CD4-positive, alpha-beta T cell treated with Interleukin-6 at 100 ng/mL for 8 hours (primary cell): ENCODE measurements at regions not wholly inside any gene's neighbourhood (a gene's known extent, or its start where the extent isn't known, plus 50 kb on each side); places are given as distances from the start of the nearest gene placed in this dataset.

ENCODE experiments used
- DNase-seq: peaks from one replicate; pipeline ENCODE4 v3.0.0-alpha.2; 2020; ENCODE audit warnings: mixed read lengths, low spot score

DNA sequence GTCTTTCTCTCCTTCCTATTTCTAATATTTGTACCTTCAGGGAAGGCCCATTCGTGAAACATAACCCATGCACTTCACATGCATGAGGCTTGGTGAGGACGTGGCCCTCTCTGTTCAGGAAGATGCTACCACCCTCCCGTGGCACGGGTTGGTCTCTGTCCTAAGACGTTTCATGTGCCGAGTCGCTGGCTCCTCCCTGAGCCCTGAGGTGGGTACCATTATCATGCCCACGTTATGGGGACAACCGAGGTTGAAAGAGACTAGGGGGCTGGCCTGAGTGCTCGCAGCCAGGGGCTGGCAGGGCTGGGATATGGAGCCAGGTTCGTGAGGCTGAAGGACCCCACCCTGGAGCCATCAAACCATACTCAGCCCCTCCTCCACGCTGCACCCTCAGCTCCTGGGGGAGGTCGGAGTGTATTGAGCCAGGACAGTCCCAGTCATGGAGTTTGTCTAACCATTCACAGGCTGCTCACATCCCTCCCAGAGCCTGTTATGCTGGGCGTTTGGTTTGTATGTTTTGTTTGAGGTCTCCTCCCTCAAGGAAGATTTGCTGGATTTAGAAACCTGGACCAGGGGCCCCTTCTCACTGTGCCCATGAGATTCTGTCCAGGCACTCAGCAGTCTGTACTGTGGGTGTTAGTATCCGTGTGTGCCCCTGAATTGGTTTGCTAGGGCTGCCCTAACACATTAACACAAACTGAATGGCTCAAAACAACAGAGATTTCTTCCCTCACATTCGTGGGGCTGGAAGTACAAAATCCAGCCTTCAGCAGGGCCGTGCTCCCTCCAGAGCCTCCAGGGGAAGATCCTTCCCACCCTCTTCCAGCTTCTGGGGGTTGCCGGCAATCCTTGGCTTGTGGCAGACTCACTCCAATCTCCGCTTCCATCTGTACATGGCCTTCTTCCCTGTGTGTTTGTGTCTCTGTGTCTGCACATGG lies 88.3 kb downstream of the ANKRD60 start:
- no peak for DNase-seq

DNA sequence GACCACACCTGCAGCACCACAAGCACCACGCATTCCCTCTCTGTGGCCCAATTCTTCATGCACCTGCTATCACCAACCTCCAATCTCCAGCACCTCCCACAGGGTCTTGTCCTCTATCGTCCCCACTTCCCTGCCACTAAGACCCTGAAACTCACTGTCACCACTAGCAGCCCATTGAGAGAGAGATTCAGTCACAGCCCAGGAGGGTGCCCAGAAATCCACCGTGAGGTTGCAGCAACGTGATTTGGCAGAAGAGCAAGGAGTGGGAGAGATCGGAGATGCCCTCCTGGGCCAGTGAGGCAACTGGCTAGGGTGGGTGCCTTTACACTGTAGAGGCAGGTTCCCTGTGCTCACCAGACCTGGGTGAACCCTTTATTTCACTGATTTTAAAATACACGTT lies 90.1 kb downstream of the ANKRD60 start:
- no peak for DNase-seq

- DNase-seq, result no peak
These were observed 90.7 kb downstream of the ANKRD60 start for GRCh38 chr20:58137651-58138265.

DNA sequence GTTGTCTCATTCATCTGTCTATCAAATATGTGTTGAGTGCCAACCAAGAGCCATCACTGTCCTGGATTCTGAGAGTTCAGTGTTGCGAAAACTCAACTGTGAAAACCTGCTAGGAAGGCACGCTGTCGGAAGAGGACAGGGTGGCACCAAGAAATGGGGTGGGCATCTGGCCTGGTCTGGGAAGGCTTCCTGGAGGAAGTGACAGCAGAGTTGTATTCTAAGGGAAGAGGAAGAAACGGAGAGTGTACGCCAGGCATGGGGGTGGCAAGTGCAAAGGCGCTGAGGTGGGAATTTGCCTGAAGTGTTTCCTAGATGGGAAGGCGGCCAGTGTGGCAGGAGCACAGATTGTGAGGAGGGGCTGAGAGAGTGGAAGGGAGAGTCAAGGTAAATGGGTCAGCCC lies 91.2 kb downstream of the ANKRD60 start:
- no peak for DNase-seq

- no peak for DNase-seq
These were observed 92.3 kb downstream of the ANKRD60 start for GRCh38 chr20:58136149-58136484.

DNA sequence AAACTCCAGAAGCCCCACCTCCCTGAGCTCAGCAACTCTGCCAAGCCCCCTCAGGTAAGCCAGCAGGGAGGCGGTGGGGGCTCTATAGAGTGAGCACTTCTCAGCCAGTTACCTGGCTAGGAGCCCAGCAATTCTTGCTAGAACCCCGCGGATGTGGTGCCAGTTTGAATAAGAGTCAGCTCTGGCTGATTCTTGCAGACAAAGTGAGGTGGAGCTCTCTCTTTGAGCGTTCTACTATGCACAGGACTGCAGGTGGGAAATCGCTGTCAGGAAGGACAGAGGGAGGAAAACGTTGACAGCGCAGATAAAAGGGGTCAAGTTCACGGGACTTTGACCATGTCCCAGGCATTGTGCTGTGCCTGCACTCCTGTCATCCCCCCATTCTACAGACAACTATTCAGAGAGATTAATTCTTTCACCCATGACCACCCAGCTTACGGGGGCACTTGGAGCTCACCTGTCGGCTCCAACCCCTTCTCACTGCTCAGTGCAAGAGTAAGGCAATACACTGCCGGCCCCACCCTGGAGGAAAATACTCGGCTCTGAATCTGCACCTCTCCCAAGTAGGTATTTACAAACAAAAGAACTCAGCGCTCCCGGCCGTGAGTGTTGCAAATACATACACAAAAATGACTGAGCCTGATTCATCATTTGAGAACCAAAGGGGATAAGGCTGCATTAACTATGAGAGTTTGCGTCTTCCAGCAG lies 92.9 kb downstream of the ANKRD60 start:
- no peak for DNase-seq

- no peak for DNase-seq
These were observed 95.2 kb downstream of the ANKRD60 start for GRCh38 chr20:58133020-58133808.

DNA sequence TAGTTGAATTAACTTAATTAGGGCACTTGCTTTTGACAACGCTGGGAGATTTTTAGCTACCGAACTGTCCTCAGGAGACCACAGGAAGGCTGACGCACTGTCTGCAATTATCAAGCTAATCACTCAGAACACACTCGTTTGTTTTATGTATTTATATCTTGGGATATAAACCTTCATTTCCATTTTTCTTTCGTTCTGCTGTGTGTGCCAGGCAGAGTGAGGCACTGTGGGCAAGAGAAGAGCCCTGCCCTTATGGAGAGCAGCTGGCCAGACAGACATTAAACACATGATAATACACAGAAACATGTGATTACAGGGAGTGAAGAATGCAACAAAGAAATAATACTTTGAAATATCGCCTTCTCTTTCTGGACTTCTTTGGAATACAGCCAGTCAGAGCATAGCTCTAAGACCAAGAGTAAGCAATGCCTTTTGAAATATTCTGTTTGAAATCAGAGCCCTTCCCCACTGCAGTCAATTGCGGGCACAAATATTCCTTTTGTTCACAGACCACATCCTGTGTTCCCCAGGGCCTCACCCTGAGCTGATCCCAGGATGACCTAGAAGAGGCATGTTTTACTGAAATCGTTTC lies 96.8 kb downstream of the ANKRD60 start:
- no peak for DNase-seq

- no peak for DNase-seq
These were observed 97.3 kb downstream of the ANKRD60 start for GRCh38 chr20:58131151-58131550.

- DNase-seq, result no peak
These were observed 97.9 kb downstream of the ANKRD60 start for GRCh38 chr20:58130581-58130980.

- DNase-seq, result no peak
These were observed 98.3 kb downstream of the ANKRD60 start for GRCh38 chr20:58130156-58130555.

DNA sequence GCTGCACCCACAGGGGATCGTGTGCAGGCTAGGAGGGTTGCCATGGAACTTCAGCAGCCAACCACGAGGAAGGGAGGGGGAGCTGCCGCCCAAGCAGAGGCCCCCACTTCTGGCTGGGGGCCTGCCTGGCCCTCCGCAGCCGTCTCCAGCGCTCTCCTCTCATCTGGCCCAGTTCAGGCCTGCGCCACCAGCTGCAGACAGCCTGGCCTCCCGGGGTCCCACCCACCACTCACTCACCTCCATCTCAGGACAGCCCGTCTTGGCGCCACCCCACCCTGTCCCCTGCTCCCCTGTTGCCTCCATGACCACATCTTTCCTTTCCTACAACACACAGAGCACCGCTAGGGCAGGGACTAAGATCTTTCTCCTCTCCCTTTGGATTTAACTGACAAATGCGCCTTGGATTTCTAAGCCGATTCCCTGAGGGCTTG lies 98.7 kb downstream of the ANKRD60 start:
- no peak for DNase-seq

- DNase-seq, result no peak
These were observed 99.5 kb downstream of the ANKRD60 start for GRCh38 chr20:58128635-58129625.

- DNase-seq, result no peak
These were observed 100.7 kb downstream of the ANKRD60 start for GRCh38 chr20:58127701-58128111.

- DNase-seq, result no peak
These were observed 102.7 kb downstream of the ANKRD60 start for GRCh38 chr20:58125726-58126125.

DNA sequence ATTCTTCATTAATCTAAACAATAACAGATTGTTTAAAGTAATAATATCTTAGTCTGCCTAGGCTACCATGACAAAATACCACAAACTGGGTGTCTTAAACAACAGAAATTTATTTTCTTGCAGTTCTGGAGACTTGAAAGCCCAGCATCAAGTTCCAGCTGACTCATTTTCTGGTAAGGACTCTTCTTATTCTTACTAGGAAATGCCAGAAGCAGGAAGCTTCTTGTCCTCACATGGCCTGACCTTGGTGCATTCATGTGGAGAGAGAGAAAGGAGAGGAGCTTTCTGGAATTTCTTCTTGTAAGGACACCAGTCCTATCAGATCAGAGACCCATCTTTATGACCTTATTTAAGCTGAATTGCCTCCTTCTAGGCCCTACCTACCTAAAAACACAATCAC lies 110.5 kb downstream of the ANKRD60 start:
- DNase-seq, result no peak

DNA sequence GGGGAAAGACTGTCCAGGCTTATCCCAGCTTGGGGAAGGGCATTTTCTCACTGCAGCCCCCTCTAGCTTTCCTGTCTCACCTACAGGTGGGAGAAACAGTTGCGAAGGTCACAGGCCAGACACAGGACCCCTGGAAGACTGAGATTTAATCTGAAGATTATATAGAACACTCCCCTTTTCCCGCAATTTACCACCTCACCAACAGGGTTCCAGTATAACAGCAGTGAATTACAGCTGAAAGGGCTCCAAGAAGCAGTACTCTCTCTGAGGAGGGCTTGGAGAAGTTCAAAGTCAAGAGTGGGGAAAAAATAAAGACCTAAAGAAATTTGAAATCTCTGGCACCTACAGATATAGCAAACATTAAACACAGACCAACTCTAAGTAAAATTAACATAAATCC lies 111.9 kb downstream of the ANKRD60 start:
- DNase-seq, result no peak

DNA sequence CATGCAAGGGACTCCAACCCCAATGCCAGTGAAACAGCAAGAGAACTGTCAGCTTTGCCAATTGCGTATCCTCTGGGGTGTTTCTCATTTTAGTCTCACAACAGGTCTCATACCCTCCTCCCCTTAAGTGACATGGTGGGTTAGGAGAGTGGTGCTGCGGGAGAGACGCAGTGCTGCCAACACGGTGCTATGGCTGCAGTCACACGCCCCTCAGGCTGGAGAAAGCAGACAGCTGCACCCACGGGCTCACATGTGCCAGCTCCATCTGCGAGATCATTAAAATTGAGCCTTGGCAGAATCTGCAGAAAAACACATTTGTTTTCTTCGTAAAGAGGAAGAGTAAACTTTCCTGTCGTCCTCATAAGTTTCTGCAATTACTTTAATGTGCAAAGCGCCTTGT lies 114.7 kb downstream of the ANKRD60 start:
- DNase-seq, result no peak

DNA sequence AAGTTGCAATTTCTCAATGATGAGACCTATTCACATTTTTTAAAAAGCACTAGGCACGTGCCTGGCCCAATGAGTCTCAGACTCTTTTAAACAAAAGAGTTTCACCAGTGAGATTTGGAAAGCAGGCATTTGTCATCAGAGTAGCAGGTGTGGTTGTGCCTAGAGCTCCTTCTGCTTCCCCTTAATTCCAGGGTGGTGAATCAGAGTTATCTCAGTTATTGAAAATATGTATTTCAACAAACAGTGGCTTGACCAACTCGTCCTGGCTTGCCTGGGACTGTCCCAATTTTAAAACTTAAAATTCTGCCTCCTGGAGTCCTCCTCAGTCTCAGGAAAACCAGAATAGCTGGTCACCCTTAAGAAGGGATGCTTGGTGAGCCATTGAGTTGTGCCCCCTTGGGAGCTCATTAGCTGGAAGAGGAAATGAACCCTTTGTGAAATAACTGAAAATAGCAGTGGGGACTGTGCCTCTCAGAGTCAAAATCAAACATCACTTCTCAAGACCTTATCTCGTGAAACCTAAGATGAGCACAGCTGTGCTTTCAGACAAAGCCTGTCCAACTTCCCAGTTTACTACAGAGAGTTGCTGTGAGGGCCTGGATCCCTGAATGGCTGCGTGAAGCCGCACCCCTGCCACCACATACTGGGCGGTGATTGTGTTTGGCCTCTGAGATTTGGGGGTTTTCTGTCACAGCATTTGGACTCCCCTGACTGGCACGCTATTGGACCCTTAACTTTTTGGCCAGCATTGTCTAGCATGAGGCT lies 116.3 kb downstream of the ANKRD60 start:
- DNase-seq, result no peak
